DOHH2 (cell line): ENCODE measurements at regions not wholly inside any gene's neighbourhood (a gene's known extent, or its start where the extent isn't known, plus 50 kb on each side); places are given as distances from the start of the nearest gene placed in this dataset.

Experiments
- H3F3A ChIP-seq: fragments of 200-600 bp; sonication (generic), shearing (Covaris generic); 2 replicates; pipeline ENCODE4 v1.6.0; 2016; ENCODE audit warnings: antibody characterized with exemption, mild to moderate bottlenecking; ENCODE audit not compliant: control insufficient read depth, insufficient read depth
- H3K27ac ChIP-seq: fragments of 200-600 bp; sonication (generic); 2 replicates; pipeline ENCODE4 v1.5.1; 2014; ENCODE audit warnings: low read depth, mild to moderate bottlenecking, low read length, moderate library complexity
- H3K27me3 ChIP-seq: fragments of 200-600 bp; sonication (generic); 2 replicates; pipeline ENCODE4 v1.6.1; 2014; ENCODE audit warnings: mild to moderate bottlenecking, low read length, mixed read lengths; ENCODE audit not compliant: control insufficient read depth
- H3K36me3 ChIP-seq: fragments of 200-600 bp; sonication (generic); 2 replicates; pipeline ENCODE4 v1.6.1; 2014; ENCODE audit warnings: mild to moderate bottlenecking, low read length, moderate library complexity, mixed read lengths; ENCODE audit not compliant: control insufficient read depth
- H3K4me1 ChIP-seq: fragments of 200-600 bp; sonication (generic); 2 replicates; pipeline ENCODE4 v1.6.1; 2014; ENCODE audit warnings: mild to moderate bottlenecking, low read length, mixed read lengths; ENCODE audit not compliant: control insufficient read depth
- H3K4me2 ChIP-seq: fragments of 200-600 bp; sonication (generic); 2 replicates; pipeline ENCODE4 v1.6.0; 2014; ENCODE audit warnings: mild to moderate bottlenecking, low read length, moderate library complexity
- H3K4me3 ChIP-seq: fragments of 200-600 bp; sonication (generic); 2 replicates; pipeline ENCODE4 v1.5.1; 2014; ENCODE audit warnings: mild to moderate bottlenecking, low read length, mixed read lengths
- H3K79me2 ChIP-seq: fragments of 200-600 bp; sonication (generic); 2 replicates; pipeline ENCODE4 v1.6.1; 2014; ENCODE audit warnings: mild to moderate bottlenecking, low read length, mixed read lengths; ENCODE audit not compliant: control insufficient read depth
- H3K9me2 ChIP-seq: fragments of 200-600 bp; sonication (generic); replicated peaks from 2 replicates; pipeline ENCODE4 v1.6.1; 2014; ENCODE audit warnings: mild to moderate bottlenecking, low read length, mixed read lengths; ENCODE audit not compliant: control insufficient read depth
- H3K9me3 ChIP-seq: fragments of 200-600 bp; sonication (generic); 2 replicates; pipeline ENCODE4 v1.6.1; 2014; ENCODE audit warnings: antibody characterized with exemption, low read length, mixed read lengths; ENCODE audit not compliant: control insufficient read depth, insufficient read depth
- H4K20me1 ChIP-seq: fragments of 200-600 bp; sonication (generic); 2 replicates; pipeline ENCODE4 v1.6.0; 2014; ENCODE audit warnings: low read depth, mild to moderate bottlenecking, antibody characterized with exemption, low read length, moderate library complexity; ENCODE audit not compliant: control insufficient read depth, insufficient read depth
- CTCF ChIP-seq: fragments of 200-600 bp; sonication (generic); IDR thresholded peaks from one replicate; pipeline ENCODE4 v1.5.1; 2014; ENCODE audit warnings: antibody characterized with exemption, mild to moderate bottlenecking, low read depth, low read length; ENCODE audit not compliant: poor library complexity, severe bottlenecking
- EZH2phosphoT487 ChIP-seq: fragments of 200-600 bp; sonication (generic); IDR thresholded peaks from 2 replicates; pipeline ENCODE4 v1.6.1; 2017; ENCODE audit warnings: borderline replicate concordance, mild to moderate bottlenecking, antibody characterized with exemption, low read length, moderate library complexity, mixed read lengths

- peaks cover 42% of the 10 kb centered on the region for H3F3A ChIP-seq
- peak overlapping the region; percentile 68 for H3K4me3 ChIP-seq
- peaks cover 99% of the 10 kb centered on the region for H3K4me1 ChIP-seq
- H3K4me2 ChIP-seq = peak overlapping the region; percentile 82
- H3K9me3 ChIP-seq = no peaks in the 10 kb centered on the region
- TF ChIP-seq CTCF = no peak
- no peak for TF ChIP-seq EZH2phosphoT487
- peaks cover 55% of the 10 kb centered on the region for H3K79me2 ChIP-seq
- H3K27ac ChIP-seq = peak overlapping the region; percentile 99
- no peaks in the 10 kb centered on the region for H3K27me3 ChIP-seq
- no peaks in the 10 kb centered on the region for H4K20me1 ChIP-seq
- no peaks in the 10 kb centered on the region for H3K9me2 ChIP-seq
- peaks cover 51% of the 10 kb centered on the region for H3K36me3 ChIP-seq
Observed at GRCh38 chr2:144239306-144239705, 280.6 kb downstream of the ZEB2 start.

GRCh38 chr2:144237830-144238627, 281.9 kb downstream of the ZEB2 start:
- Histone ChIP-seq H3K36me3 (peaks cover 53% of the 10 kb centered on the region), H3K9me3 (no peaks in the 10 kb centered on the region), H3K4me3 (peak overlapping the region; percentile 68), H3K4me2 (peak overlapping the region; percentile 82), H4K20me1 (no peaks in the 10 kb centered on the region), H3K27ac (peak overlapping the region; percentile 99), H3K9me2 (no peaks in the 10 kb centered on the region), H3K27me3 (no peaks in the 10 kb centered on the region), H3K4me1 (peaks cover 99% of the 10 kb centered on the region), H3K79me2 (peaks cover 44% of the 10 kb centered on the region), H3F3A (peaks cover 41% of the 10 kb centered on the region)
- TF ChIP-seq EZH2phosphoT487 (no peak), CTCF (no peak)

GRCh38 chr2:144237108-144237507, 282.8 kb downstream of the ZEB2 start:
- peaks cover 36% of the 10 kb centered on the region for H3F3A ChIP-seq
- no peaks in the 10 kb centered on the region for H3K9me3 ChIP-seq
- H3K4me1 ChIP-seq = peaks cover 99% of the 10 kb centered on the region
- peak overlapping the region; percentile 68 for H3K4me3 ChIP-seq
- H3K36me3 ChIP-seq = peaks cover 49% of the 10 kb centered on the region
- H3K27ac ChIP-seq = peak overlapping the region; percentile 99
- H4K20me1 ChIP-seq = no peaks in the 10 kb centered on the region
- no peaks in the 10 kb centered on the region for H3K27me3 ChIP-seq
- H3K79me2 ChIP-seq = peaks cover 43% of the 10 kb centered on the region
- H3K4me2 ChIP-seq = peak overlapping the region; percentile 82
- TF ChIP-seq EZH2phosphoT487 (no peak), CTCF (no peak)
- no peaks in the 10 kb centered on the region for H3K9me2 ChIP-seq
